Dermis microvascular lymphatic vessel endothelial cell (primary cell): ENCODE measurements at regions not wholly inside any gene's neighbourhood (a gene's known extent, or its start where the extent isn't known, plus 50 kb on each side); places are given as distances from the start of the nearest gene placed in this dataset.

ENCODE experiments used
- DNase-seq, 2 donors: peaks; one replicate each; pipeline versions ENCODE4 v3.0.0 to v3.0.0-alpha.2; 2010; ENCODE audit warnings: low read depth in 2 of 2

DNA sequence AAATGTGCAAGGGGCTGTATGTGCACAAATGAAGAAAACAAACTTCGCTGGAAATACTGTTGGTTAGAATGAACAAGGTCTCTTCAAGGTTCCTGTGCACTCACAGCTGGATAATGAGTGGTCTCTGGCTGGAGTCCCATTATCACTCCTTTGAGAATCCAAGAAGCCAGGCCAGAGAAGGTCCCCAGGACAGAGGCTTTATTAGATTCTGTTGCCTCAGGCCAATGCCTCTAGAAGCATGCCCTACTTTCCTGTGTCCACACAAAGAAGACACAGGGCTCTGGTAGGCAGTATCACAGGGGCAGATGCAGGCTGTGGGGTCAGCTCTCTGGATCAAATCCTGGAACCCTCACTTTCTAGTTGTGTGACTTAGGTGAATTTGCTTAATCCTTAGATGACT lies 384.7 kb downstream of the GRIN2B start:
- DNase-seq: no peak

DNA sequence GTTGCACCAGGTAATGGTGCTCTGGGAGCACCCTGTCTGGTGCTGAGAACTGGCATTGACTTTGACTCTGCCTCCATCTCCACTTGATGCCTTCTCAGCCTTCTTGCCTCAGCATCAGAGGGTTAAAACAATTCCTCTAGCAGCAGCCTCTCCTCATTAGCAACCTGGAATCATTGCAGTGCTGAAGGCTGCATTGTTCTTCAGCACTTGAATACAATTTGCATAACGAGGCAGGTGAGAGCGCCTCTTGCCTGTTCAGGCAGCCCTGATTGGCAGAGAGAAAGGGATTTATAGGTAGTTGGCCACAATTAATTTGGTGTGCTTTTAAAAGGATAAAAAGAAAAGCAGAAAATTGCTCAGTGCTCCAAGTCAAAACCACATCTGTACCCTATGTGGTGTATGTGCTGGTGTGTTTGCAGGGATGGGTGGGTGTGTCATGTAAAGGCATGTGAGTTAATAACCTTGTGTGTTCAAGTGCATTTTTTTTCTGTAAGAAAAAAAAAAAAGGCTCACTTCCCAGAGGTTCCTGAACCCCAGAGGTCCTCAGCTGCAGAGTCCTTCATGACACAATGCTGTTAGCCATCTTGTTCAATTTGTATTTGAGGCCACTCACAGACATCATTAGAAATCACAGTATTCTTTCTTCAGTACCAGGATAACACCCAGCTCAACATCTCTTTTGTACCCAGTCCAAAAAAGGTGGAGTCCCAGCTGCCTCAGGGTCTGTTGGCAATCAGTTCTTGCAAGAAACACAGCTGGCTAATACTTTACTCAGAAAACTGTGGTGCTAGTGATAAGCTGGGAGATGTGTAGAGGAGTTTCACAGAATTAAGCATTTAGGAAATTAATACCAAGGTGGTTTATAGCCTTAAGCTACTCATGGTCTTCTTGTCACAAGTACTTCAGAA lies 385.6 kb downstream of the GRIN2B start:
- no peak for DNase-seq

DNA sequence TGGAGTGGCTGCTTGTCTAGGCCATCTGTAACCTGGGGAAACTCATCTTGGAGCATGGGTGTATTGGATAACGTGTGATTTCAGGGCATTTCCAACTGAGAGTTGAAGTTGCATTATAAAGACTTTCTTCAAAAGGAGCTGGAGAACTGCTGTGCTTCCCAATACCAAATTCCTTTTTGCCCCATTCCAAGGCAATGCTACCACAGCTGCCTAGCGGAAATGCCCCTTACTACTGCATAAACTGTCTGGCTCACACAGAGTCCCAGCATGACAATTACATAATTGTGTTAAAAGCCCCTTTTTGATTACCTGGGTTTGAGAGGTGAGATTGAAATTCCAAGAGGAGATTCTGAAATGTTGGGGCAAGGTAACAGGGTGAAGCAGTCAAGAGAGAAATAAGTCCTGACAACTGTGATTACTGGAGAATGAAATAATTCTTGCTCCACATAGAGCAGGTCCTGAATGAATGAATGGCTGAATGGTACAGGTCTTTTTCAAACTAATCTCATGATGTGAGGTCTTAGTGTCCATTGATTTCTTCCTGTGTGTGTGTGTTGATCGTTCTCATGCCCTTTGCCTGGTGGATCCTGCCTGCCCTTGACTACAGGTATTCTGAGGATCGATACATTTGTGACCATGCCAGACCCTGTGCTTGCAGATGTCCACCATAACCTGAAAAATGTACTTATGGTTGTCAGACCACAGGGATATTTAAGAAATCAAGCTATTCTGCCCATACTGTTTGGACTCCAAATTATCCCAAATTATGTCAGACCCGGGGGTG lies 386.5 kb downstream of the GRIN2B start:
- DNase-seq: no peak

DNA sequence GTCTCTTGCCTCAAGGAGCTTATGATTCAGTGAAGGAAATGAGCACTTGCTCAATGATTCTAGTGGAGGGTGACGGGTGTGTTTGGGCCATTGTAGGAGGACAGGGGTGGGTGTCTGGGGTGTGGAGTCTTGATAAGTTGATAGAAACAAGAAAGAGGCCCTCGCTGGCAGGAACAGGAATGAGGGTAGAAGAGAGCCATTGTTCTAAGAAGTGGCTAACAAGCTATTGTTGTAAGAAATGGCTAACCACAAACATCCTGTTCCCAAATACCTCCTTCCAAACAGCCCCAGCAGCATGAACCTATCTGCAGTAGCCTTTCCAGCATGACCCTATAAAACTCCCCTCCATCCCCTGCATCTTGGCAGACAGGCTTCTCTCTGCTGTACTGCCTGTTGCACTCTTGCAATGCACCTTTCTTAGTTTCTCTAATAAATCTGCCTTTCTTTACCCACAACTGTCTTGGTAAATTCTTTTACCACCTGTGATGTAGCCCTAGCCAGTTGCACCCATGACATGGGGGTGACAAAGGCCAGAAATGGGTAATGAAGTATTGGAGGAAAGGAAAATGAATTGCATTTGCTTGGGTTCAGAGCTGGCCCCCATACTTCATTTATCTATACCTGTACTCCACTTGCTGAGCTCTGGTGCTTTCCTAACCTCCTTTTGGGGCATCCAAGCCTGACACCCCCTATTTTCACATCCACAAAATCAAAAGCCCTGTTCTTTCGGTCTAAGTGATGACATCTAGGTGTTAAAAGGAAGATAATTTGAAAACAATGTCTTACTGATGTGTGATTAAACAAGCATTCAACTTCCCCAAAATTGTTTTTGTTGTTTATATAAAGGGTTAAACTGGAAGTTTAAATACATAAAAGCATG lies 389.1 kb downstream of the GRIN2B start:
- no peak for DNase-seq

DNA sequence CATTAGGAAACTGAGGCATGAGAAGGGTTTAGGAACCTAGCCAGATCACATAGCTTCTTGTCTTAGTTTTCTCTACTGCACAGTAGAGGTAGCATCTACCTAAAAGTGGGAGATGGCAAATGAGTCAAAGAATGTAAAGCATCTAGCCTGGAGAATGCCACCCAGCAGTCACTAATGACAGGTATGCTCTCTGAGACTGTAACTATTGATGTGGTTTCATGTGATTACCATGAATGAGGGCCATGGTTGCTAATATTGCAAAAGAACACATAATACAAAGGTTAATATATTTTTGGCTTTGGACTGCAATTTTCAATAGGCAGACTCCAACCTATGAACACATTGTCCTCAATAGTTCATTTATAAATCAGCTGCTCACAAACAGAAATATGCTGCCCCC lies 389.9 kb downstream of the GRIN2B start:
- DNase-seq: no peak

DNA sequence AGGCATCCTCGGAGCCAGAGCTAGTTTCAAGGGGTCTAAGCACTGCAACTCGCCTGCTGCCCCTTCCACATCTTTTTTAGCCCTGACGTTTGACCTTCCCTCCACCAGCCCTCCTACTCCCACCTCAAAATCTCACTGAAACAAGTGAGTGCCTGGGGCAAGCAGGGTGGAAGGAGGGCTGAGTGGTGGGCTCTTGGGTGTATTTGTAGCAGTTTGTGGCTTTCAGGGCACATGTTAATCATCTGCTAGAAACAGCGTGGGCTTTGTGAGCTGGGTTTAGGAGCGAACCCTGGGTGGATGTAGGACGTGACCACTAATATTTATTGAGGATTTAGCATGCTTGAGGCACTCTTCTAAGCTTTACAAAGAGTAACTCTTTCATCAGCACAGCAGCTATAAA lies 390.3 kb downstream of the GRIN2B start:
- DNase-seq: no peak

DNA sequence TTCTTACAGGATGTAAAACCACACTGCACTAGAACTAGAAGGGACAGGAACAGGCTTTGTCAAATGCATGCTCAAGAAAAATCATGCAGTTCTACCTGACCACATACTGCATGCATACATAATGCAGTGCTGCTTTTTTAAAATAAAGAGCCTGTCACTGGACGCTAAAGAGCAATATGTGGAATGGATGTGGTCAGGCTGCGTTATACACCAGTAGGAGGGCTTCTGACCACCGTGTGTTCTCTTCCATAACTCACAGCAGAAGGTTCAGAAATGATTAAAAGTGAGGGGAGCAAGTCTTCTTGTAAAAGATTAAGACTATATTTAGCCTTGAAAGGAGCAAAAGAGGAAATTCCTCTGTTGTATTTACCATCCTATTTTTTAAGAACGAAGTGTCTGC lies 392.0 kb downstream of the EMP1 start:
- DNase-seq: no peak

DNA sequence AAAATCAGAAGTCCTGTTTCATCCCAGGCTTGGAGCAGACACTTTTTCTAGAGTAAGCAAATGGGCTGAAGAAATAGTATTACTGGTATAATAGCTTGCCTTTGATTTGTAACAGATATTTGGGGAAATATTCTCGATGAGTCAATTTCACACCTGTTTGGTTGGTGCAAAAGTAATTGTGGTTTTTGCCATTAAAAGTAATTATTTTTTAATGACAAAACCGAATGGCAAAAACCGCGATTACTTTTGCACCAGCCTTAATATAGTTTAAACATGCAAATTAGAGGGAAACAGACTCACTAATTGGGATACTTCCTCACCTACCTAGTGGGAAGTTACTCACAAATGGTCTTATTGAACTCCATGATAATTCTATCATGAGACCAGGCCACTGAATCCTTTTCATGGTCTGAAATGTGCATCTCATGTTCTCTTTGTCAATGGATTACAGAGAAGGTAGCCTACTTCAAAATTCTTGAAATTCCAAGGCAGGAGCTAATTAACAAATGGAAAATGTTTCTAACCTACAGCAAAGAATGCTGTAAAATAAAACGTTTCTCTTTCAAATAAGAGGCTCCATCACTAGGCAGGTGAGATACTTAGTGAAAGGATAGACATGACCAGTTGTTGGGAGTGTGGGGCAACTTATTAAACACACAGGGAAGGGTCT lies 391.3 kb downstream of the EMP1 start:
- DNase-seq: no peak

DNA sequence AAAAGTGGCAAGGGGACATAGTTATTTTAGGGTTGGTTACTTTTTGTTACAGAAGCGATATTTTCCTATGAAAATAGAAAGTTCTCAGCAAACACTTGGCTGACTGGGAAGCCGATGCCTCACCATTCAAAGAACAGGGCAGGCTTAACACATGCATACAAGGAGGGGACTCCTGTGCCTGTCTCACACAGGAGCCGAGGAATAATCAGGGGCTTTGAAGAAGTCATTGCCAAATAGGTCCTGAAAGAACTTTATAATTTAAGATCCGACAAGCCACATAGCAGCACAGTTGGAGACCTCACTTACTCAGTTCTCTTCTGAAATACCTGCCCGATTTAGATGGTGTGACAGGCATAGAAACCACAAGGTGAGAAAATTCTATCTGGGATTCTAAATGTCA lies 389.8 kb downstream of the EMP1 start:
- no peak for DNase-seq

DNA sequence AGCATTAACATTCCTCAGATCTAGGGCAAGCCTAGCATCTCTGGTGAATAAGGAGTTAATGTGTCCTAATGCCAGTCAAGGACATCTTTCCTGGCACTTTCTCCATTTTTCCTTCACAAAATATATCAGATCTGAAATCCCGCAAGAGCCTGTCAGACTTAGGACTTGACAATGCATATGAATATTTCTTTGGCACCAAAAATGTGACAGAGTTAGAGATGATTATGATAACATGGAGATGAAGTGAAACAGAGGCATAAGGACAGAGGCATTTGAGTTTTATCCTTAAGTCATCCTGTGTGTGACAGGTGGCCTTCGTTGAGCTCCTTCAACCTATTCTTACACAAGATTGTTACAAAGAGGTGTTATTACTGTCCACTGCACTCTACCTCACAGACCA lies 388.0 kb downstream of the EMP1 start:
- DNase-seq: no peak

DNA sequence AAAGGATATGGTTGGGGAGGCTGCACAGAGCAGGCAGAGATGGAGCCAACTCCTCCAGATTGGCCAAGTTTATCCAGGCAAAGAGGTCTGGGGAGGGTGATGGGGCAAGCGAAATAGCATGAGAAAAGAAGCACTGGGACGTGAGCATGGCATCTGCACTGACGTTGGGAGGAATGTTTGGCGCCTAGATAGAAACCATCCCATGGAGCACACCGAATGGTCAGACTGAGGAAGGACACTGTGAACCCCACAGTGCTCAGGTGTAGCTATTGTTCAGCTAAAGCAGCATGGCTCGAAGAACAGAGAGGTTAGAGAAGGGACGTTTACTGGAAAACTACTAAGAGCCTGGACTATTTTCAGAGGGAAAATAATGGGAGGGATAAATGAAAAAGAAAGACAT lies 387.1 kb downstream of the EMP1 start:
- DNase-seq: no peak

DNA sequence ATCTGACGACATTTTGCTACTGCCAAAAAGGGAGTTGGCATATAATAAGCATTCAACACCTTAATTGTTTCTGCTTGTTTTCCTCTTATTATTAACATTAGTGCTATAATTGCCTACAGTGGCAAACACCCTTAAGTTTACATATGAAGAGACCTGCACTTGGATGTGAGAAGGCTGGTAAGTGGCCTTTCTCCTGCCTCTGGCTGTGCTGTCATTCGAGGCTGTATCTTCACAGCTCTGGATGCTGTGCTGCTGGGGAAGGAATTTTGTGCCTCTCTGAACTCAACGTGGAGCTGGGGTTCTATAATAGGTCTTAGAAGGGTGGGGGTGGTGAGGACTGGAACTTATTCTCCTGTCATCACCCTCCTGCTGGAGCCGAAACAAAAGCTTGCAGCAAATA lies 385.9 kb downstream of the EMP1 start:
- DNase-seq: no peak

DNA sequence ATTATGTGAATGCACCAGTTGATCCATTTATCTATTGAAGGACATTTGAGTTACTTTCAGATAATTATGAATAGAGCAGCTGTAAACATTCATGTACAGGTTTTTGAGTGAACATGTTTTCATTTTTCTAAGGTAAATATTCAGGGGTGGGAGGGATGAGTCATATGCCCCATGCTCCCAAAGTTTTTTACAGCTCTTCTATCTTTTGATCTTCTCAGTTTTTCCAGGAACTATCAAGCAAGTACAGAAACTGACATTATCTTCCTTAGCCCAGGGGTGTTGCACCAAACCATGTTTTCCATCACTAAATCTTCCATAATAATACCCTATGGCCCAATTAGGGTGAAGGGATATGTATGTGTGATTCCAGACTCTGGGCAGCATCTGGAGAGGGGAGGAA lies 384.5 kb downstream of the EMP1 start:
- no peak for DNase-seq

DNA sequence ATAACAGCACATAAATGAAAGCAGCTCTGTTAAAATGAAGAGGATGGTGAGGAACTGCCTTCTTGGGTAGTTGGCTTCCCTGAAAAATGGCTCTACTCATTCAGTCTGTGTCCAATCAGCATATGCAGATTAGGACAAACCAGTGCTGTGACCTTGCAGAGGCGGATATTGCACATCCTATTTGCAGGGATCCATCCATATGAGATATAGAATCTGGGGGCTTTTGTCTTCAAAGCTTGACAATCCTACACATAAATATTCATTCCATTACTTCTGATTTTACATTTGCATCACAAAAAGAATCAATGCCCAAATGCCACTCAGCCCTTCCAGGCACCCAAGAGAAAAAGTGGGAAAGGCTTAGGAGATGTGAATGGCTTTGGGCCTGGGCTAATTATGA lies 383.7 kb downstream of the EMP1 start:
- DNase-seq: no peak

DNA sequence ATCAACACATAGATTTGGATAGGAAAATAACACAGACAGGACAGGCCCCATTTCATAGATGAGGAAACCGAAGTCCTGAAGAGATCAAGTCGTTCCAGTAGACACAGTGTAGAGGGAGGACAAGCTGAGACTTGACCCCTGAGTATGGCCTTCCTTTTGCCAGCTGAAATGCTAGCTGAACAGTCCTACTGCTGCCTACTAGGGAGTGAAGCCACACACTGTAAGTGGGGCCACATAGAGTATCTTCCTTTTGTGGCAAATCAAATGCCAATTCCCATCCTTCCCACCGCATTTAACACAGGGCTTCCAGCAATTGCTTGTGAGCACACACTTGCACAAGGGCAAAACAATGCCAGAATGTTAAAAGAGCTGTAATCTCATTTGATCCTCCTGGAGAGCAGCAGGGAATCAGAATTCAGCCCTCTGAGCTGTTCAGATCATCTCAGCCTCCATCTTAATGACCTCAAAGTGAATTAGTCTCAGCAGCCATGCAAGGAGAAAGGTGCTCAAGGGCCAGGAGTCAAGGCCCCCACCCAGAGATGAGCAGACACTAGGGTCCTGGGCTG lies 380.5 kb downstream of the EMP1 start:
- no peak for DNase-seq

DNA sequence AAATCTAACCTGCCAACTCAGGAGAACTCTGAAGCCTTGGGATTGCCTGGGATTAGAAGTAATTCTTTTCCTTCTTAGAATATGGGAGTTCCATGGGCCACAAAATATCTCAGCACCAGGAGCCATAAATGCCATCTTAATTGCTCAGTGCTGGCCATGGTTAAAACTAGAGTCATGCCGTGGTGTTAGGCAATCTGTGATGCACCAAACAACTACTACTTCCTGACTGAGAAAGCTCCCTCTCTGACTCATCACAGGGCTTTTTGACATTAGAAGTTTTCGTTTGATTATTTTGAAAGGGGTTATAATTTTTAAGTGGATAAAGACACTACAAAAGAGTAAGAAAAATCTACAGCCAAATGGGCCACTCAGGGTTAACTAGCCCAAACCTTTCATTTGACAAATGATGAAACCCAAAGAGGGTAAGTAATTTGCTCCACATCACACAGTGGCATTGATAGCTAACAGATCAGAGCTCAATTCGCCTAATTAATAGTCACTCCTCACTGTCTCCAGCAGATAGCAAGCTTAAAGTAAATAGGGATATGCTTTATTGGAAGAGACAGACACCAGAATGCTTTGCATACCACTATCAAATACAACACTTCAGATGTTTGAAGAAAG lies 377.3 kb downstream of the EMP1 start:
- DNase-seq: no peak

DNA sequence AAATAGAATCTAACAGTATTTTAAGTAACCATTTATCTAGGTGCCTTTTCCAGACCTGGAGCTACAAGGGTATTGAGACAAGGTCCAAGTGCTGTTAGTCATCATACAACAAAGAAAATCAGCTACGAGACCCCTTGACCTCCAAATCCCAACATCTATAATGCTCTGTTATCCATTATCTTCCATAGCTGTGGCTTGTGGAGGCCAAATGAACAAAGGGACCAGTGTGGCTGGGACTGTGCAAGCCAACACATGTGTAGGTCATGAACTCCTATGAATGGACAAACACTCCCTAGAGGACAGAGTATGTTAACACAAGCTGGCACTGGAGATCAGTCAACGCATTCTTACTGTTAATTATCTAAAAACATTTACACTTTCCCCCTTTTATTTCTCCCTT lies 374.5 kb downstream of the EMP1 start:
- DNase-seq: no peak

DNA sequence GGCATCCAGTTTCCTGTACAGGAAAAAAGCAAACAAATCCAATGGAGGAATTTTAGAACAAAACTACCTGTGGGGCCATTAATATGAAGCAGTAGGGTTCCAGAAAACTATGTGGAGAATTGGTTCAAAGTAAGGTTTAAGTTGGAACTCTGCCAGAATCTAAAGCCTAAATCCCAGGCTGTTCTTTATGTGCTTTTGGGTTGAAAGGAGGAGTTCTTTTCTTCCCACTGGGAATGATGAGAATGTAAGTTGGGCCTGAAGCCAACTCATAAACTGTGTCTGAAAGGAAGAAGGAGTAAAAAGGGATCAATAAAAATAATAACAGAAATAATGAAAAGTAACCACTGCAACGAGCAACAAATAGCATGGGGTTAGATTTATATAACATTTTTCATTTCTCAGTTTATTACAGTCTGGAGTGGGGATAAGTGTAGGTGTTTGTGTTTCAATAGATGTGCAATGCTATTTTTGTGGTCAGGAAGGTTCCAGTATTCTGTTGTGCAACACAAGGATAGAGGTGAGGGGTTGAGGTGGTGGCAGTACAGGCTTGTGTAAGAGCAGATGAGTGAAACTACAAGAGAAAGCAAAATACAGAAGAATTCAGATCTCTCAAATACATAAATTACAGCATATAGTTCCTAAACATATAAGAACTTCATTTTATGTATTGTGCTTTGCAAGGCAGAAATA lies 373.6 kb downstream of the EMP1 start:
- no peak for DNase-seq

DNA sequence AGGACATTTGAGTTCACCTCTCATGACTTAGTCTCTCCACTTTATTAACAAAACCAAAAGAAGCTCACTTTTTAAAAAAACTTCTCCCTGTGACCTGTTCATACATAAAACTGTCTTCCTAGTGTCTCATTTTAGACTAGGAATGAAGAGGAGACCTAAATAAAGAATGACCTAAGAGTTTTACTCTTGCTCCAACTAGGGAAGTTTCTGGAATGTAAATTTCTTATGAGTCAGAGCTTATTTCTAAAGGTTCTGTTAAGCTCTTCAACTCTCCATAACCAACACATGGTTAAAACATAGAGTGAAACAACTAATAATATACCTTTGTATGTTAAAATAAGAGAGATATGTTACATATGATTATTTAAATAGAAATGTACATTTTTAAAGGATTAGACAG lies 369.8 kb downstream of the EMP1 start:
- no peak for DNase-seq

DNA sequence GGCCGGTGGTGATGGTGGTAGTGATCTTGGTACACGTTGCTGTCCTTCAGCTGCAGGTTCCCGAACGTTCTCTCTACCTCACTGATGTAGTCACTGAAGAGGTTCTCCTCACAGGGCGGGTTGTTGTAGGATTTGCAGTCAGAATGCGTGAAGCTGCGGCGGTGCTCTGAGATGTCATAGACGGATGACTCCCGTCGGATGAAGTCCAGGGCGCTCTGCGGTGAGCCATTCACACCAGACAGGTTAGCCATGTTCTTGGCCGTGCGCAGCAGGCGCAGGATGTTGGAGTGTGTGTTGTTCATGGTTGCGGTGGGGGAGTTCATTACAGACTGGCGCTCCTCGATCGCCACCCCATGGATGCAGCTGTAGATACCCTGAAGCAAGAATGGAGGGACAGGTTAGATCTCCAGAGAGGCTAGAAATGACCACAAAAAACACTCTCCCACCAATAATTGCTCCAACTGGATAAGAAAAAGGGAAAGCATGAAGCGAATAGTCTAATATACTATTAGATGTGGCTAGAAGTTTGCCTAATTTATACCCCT lies 367.8 kb downstream of the EMP1 start:
- DNase-seq: no peak
